H1 (cell line): ENCODE measurements at regions not wholly inside any gene's neighbourhood (a gene's known extent, or its start where the extent isn't known, plus 50 kb on each side); places are given as distances from the start of the nearest gene placed in this dataset.
"Not testable (repeated sequence)": the region's sequence is repeated elsewhere in the genome, so short reads cannot be mapped to it uniquely, and the experiment has no call there.

Source experiments
- CREB1 ChIP-seq: IDR thresholded peaks from 2 replicates; pipeline ENCODE4 v1.6.1; 2012; ENCODE audit warnings: inconsistent platforms
- KDM5A ChIP-seq: fragments of 200-600 bp; IDR thresholded peaks from 2 replicates; pipeline ENCODE4 v1.7.1; 2012; ENCODE audit warnings: mild to moderate bottlenecking, low read length, inconsistent platforms, mixed read lengths
- RXRA ChIP-seq: IDR thresholded peaks from 2 replicates; pipeline ENCODE4 v1.6.1; 2011; ENCODE audit warnings: low read depth, mild to moderate bottlenecking, low read length, moderate library complexity; ENCODE audit not compliant: insufficient read depth

- TF ChIP-seq RXRA, CREB1, KDM5A: not testable (repeated sequence)
Measured at GRCh38 chr1:164459176-164459575, 99.8 kb upstream of the PBX1 start.
